ENCODE measurements at regions not wholly inside any gene's neighbourhood (a gene's known extent, or its start where the extent isn't known, plus 50 kb on each side); places are given as distances from the start of the nearest gene placed in this dataset.

DNA sequence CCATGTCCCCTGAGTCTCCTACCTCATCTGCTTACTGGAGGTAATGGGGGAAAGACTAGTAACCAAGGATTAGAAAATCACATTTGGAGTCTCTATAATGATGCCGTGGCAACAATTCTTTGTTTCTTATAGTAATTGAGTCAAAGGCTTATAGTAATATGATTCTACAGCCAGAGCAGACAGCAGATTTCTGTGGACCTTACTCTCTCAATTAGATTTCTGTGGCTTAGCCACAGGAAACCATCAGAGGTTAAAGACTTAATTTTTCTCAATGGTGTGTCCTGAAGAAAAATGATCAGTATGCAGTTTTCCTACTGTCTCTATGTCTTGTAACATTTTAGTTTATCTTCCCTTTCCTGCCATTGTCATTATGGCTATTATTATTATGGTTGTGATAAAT, 59.3 kb upstream of the CD180 start:
- TF ChIP-seq, protein P1, sequence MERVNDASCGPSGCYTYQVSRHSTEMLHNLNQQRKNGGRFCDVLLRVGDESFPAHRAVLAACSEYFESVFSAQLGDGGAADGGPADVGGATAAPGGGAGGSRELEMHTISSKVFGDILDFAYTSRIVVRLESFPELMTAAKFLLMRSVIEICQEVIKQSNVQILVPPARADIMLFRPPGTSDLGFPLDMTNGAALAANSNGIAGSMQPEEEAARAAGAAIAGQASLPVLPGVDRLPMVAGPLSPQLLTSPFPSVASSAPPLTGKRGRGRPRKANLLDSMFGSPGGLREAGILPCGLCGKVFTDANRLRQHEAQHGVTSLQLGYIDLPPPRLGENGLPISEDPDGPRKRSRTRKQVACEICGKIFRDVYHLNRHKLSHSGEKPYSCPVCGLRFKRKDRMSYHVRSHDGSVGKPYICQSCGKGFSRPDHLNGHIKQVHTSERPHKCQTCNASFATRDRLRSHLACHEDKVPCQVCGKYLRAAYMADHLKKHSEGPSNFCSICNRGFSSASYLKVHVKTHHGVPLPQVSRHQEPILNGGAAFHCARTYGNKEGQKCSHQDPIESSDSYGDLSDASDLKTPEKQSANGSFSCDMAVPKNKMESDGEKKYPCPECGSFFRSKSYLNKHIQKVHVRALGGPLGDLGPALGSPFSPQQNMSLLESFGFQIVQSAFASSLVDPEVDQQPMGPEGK (CRISPR knock-in tag; IDR thresholded peaks at IDR 0.05; ENCODE audit: borderline replicate concordance), result no peak
- TF ChIP-seq ZFP3 (CRISPR knock-in tag; IDR thresholded peaks at IDR 0.05), result no peak
- no peak for TF ChIP-seq ARNTL (CRISPR knock-in tag; IDR thresholded peaks at IDR 0.05; ENCODE audit: borderline replicate concordance, low read depth)
- TF ChIP-seq, protein P2, sequence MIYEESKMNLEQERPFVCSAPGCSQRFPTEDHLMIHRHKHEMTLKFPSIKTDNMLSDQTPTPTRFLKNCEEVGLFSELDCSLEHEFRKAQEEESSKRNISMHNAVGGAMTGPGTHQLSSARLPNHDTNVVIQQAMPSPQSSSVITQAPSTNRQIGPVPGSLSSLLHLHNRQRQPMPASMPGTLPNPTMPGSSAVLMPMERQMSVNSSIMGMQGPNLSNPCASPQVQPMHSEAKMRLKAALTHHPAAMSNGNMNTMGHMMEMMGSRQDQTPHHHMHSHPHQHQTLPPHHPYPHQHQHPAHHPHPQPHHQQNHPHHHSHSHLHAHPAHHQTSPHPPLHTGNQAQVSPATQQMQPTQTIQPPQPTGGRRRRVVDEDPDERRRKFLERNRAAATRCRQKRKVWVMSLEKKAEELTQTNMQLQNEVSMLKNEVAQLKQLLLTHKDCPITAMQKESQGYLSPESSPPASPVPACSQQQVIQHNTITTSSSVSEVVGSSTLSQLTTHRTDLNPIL (CRISPR knock-in tag; IDR thresholded peaks at IDR 0.05; ENCODE audit: low read depth), result no peak
- no peak for TF ChIP-seq TOX (CRISPR knock-in tag; IDR thresholded peaks at IDR 0.05; ENCODE audit: borderline replicate concordance)
- TF ChIP-seq ZC3H10 (CRISPR knock-in tag; IDR thresholded peaks at IDR 0.05), result no peak
- TF ChIP-seq ZFP30 (CRISPR knock-in tag; IDR thresholded peaks at IDR 0.05), result no peak
- TF ChIP-seq RARB (CRISPR knock-in tag; IDR thresholded peaks at IDR 0.05), result no peak
- TF ChIP-seq, protein P3, sequence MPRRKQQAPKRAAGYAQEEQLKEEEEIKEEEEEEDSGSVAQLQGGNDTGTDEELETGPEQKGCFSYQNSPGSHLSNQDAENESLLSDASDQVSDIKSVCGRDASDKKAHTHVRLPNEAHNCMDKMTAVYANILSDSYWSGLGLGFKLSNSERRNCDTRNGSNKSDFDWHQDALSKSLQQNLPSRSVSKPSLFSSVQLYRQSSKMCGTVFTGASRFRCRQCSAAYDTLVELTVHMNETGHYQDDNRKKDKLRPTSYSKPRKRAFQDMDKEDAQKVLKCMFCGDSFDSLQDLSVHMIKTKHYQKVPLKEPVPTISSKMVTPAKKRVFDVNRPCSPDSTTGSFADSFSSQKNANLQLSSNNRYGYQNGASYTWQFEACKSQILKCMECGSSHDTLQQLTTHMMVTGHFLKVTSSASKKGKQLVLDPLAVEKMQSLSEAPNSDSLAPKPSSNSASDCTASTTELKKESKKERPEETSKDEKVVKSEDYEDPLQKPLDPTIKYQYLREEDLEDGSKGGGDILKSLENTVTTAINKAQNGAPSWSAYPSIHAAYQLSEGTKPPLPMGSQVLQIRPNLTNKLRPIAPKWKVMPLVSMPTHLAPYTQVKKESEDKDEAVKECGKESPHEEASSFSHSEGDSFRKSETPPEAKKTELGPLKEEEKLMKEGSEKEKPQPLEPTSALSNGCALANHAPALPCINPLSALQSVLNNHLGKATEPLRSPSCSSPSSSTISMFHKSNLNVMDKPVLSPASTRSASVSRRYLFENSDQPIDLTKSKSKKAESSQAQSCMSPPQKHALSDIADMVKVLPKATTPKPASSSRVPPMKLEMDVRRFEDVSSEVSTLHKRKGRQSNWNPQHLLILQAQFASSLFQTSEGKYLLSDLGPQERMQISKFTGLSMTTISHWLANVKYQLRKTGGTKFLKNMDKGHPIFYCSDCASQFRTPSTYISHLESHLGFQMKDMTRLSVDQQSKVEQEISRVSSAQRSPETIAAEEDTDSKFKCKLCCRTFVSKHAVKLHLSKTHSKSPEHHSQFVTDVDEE (CRISPR knock-in tag; IDR thresholded peaks at IDR 0.05), result no peak
- TF ChIP-seq, protein P4, sequence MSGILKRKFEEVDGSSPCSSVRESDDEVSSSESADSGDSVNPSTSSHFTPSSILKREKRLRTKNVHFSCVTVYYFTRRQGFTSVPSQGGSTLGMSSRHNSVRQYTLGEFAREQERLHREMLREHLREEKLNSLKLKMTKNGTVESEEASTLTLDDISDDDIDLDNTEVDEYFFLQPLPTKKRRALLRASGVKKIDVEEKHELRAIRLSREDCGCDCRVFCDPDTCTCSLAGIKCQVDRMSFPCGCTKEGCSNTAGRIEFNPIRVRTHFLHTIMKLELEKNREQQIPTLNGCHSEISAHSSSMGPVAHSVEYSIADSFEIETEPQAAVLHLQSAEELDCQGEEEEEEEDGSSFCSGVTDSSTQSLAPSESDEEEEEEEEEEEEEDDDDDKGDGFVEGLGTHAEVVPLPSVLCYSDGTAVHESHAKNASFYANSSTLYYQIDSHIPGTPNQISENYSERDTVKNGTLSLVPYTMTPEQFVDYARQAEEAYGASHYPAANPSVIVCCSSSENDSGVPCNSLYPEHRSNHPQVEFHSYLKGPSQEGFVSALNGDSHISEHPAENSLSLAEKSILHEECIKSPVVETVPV (CRISPR knock-in tag; IDR thresholded peaks at IDR 0.05), result no peak
- no peak for TF ChIP-seq ZNF565 (CRISPR knock-in tag; conservative IDR thresholded peaks at IDR 0.05; ENCODE audit: low read depth)

Measured in SK-N-SH treated with all-trans-retinoic acid at 6 μM for 48 hours (cell line).